IPS-20b (cell line): ENCODE measurements at regions not wholly inside any gene's neighbourhood (a gene's known extent, or its start where the extent isn't known, plus 50 kb on each side); places are given as distances from the start of the nearest gene placed in this dataset.

ENCODE experiments used
- H3K27ac ChIP-seq: one replicate; pipeline ENCODE4 v1.5.1; 2013; ENCODE audit warnings: low read length
- H3K27me3 ChIP-seq: 2 replicates; pipeline ENCODE4 v1.6.1; 2013; ENCODE audit warnings: mild to moderate bottlenecking, low read length, inconsistent platforms; ENCODE audit not compliant: insufficient read depth
- H3K36me3 ChIP-seq: 2 replicates; pipeline ENCODE4 v1.6.1; 2013; ENCODE audit warnings: low read depth, mild to moderate bottlenecking, inconsistent platforms, low read length, moderate library complexity; ENCODE audit not compliant: insufficient read depth
- H3K4me1 ChIP-seq: 2 replicates; pipeline ENCODE4 v1.6.1; 2013; ENCODE audit warnings: mild to moderate bottlenecking, control low read depth, inconsistent platforms, low read length, moderate library complexity; ENCODE audit not compliant: insufficient read depth
- H3K4me3 ChIP-seq: 2 replicates; pipeline ENCODE4 v1.5.1; 2013; ENCODE audit warnings: mild to moderate bottlenecking, low read length, inconsistent platforms
- H3K9ac ChIP-seq: 2 replicates; pipeline ENCODE4 v1.6.1; 2013; ENCODE audit warnings: low read depth, mild to moderate bottlenecking, inconsistent platforms, low read length, moderate library complexity
- H3K9me3 ChIP-seq: 2 replicates; pipeline ENCODE4 v1.6.1; 2013; ENCODE audit warnings: mild to moderate bottlenecking, low read depth, low read length, inconsistent platforms; ENCODE audit not compliant: insufficient read depth

- Histone ChIP-seq H3K9ac (no peak overlapping the region), H3K9me3 (no peaks in the 10 kb centered on the region), H3K36me3 (no peaks in the 10 kb centered on the region), H3K27ac (no peak overlapping the region), H3K4me3 (no peak overlapping the region), H3K27me3 (peaks cover 16% of the 10 kb centered on the region), H3K4me1 (no peaks in the 10 kb centered on the region; the same call in 1 of the 2 replicates)
These were observed 219.7 kb downstream of the IRF8 start for GRCh38 chr16:86118467-86119307.

- Histone ChIP-seq H3K27ac (no peak overlapping the region), H3K9me3 (no peaks in the 10 kb centered on the region), H3K27me3 (peaks cover 16% of the 10 kb centered on the region), H3K4me1 (no peaks in the 10 kb centered on the region), H3K4me3 (no peak overlapping the region), H3K9ac (no peak overlapping the region), H3K36me3 (no peaks in the 10 kb centered on the region)
These were observed 221.5 kb downstream of the IRF8 start for GRCh38 chr16:86120201-86121192.

DNA sequence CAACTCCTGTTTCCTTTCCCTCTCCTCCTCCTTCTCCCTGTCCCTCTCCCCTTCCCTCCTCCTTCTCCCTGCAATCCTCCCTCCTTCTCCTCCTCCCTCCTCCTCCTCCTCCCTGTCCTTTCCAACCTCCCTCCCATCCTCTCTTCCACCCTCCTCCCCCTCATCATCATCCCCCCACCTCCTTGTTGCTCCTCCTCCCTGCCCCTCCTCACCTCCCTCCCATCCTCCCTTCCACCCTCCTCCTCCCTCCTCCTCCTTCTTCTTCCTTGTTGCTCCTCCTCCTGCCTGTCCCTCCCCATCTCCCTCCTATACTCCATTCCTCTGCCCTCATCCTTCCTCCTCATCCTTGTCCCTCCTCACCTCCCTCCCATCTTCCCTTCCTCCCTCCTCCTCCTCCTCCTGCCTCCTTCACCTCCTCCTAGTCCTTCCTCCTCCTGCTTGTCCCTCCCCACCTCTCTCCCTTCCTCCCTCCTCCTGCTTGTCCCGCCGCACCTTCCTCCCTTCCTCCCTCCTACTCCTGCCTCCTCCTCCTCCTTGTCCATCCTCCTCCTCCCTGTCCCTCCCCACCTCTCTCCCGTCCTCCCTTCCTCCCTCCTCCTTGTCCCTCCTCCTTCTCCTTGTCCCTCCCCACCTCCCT lies 222.5 kb downstream of the IRF8 start:
- H3K27ac ChIP-seq, result no peak overlapping the region
- H3K36me3 ChIP-seq, result no peaks in the 10 kb centered on the region
- peaks cover 16% of the 10 kb centered on the region for H3K27me3 ChIP-seq
- no peaks in the 10 kb centered on the region for H3K9me3 ChIP-seq
- no peaks in the 10 kb centered on the region for H3K4me1 ChIP-seq
- no peak overlapping the region for H3K4me3 ChIP-seq
- H3K9ac ChIP-seq, result no peak overlapping the region

GRCh38 chr16:86122681-86123342 lies 223.8 kb downstream of the IRF8 start:
- no peak overlapping the region for H3K4me3 ChIP-seq
- no peaks in the 10 kb centered on the region for H3K36me3 ChIP-seq
- H3K9ac ChIP-seq, result no peak overlapping the region
- peaks cover 16% of the 10 kb centered on the region for H3K27me3 ChIP-seq
- H3K4me1 ChIP-seq, result no peaks in the 10 kb centered on the region
- no peaks in the 10 kb centered on the region for H3K9me3 ChIP-seq
- no peak overlapping the region for H3K27ac ChIP-seq

GRCh38 chr16:86124321-86124720 lies 225.4 kb downstream of the IRF8 start:
- H3K27ac ChIP-seq, result no peak overlapping the region
- H3K4me1 ChIP-seq, result no peaks in the 10 kb centered on the region
- H3K9ac ChIP-seq, result no peak overlapping the region
- peaks cover 16% of the 10 kb centered on the region for H3K27me3 ChIP-seq
- no peaks in the 10 kb centered on the region for H3K36me3 ChIP-seq
- H3K4me3 ChIP-seq, result no peak overlapping the region
- no peaks in the 10 kb centered on the region for H3K9me3 ChIP-seq

DNA sequence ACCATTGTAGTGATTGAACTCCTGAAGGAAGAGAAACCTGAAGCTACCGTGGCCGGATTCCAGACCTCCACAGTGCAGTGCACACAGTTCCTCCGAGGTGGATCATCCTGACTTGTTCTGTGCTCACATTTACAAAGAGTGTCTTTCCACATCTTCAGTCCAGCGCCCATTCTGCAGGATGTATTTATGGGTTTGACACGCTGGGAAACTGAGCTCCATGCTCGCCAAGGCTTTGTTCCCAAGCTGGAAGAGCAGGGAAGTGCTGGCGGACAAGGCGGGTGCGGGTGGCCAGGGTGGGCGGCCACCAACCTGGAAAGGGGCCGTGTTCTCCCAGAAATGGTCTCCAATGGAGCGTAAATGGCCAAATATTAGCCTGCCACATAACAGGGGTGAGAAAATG lies 227.9 kb downstream of the IRF8 start:
- Histone ChIP-seq H3K9ac (no peak overlapping the region), H3K4me3 (no peak overlapping the region), H3K4me1 (no peaks in the 10 kb centered on the region), H3K27ac (no peak overlapping the region), H3K9me3 (no peaks in the 10 kb centered on the region), H3K36me3 (no peaks in the 10 kb centered on the region), H3K27me3 (peaks cover 6% of the 10 kb centered on the region)

DNA sequence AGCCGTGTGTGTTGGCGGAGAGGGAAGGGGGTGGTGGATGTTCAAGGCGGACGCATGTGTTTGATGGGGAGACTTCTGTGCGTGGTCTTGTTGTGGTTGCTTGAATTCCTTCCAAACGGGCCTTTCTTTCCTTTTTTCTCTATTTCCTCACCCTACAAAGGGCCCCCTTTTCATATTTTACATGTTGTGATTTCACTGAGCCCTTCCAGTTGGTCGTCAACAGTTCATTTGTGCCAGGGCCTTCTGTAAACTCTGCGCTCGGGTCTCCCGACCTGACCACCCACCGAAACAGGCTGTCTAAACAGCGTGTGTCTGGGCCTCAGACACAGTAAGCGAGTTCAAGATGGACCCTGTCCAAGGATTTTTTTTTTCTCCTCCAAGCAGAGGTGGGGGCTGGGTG lies 228.4 kb downstream of the IRF8 start:
- H3K27me3 ChIP-seq, result peaks cover 1% of the 10 kb centered on the region
- no peak overlapping the region for H3K4me3 ChIP-seq
- H3K36me3 ChIP-seq, result no peaks in the 10 kb centered on the region
- H3K9me3 ChIP-seq, result no peaks in the 10 kb centered on the region
- H3K27ac ChIP-seq, result no peak overlapping the region
- H3K9ac ChIP-seq, result no peak overlapping the region
- H3K4me1 ChIP-seq, result no peaks in the 10 kb centered on the region

DNA sequence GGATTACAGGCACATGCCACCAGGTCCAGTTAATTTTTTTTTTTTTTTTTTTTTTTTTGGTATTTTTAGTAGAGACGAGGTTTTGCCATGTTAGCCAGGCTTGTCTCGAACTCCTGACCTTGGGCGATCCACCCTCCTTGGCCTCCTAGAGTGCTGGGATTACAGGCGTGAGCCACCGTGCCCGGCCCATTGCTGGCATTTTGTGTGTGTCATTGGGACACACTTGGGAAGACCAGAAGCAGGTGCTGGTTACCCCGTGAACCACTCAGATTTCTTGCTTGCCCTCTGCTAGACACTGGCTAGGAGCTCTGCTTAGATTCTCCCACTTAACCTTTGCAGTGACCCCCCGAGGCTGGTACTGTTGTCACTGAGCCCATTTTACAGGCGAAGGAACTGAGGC lies 229.3 kb downstream of the IRF8 start:
- H3K4me1 ChIP-seq, result no peaks in the 10 kb centered on the region
- no peak overlapping the region for H3K4me3 ChIP-seq
- H3K27me3 ChIP-seq, result no peaks in the 10 kb centered on the region
- H3K36me3 ChIP-seq, result no peaks in the 10 kb centered on the region
- H3K9me3 ChIP-seq, result no peaks in the 10 kb centered on the region
- no peak overlapping the region for H3K27ac ChIP-seq
- no peak overlapping the region for H3K9ac ChIP-seq

GRCh38 chr16:86129541-86129940 lies 230.6 kb downstream of the IRF8 start:
- H3K9me3 ChIP-seq, result no peaks in the 10 kb centered on the region
- no peak overlapping the region for H3K9ac ChIP-seq
- H3K4me1 ChIP-seq, result no peaks in the 10 kb centered on the region
- no peak overlapping the region for H3K4me3 ChIP-seq
- H3K27me3 ChIP-seq, result no peaks in the 10 kb centered on the region
- no peak overlapping the region for H3K27ac ChIP-seq
- H3K36me3 ChIP-seq, result no peaks in the 10 kb centered on the region

DNA sequence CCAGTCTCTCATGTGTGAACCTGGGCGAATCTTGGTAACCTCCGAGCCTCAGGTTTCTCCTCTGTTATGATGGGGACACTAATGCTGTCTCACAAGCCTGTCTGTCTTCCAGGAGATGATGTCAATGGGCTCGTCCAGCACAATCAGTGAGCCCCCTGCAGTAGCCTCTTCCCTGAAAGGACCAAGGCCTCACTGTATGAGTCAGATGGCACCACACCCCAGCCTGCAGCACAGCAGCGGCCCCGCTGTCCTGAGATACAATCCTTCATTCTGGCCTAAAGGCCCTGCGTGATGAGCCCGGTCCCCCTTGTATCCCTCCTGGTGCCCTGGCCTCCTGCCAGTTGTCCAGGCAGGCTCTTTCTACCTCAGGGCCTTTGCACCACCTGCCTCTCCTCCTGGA lies 234.4 kb downstream of the IRF8 start:
- no peak overlapping the region for H3K4me3 ChIP-seq
- H3K36me3 ChIP-seq, result no peaks in the 10 kb centered on the region
- peaks cover 4% of the 10 kb centered on the region; the same call in 1 of the 2 replicates for H3K27me3 ChIP-seq
- no peaks in the 10 kb centered on the region; the same call in 1 of the 2 replicates for H3K9me3 ChIP-seq
- no peak overlapping the region for H3K9ac ChIP-seq
- no peak overlapping the region for H3K27ac ChIP-seq
- H3K4me1 ChIP-seq, result no peaks in the 10 kb centered on the region

DNA sequence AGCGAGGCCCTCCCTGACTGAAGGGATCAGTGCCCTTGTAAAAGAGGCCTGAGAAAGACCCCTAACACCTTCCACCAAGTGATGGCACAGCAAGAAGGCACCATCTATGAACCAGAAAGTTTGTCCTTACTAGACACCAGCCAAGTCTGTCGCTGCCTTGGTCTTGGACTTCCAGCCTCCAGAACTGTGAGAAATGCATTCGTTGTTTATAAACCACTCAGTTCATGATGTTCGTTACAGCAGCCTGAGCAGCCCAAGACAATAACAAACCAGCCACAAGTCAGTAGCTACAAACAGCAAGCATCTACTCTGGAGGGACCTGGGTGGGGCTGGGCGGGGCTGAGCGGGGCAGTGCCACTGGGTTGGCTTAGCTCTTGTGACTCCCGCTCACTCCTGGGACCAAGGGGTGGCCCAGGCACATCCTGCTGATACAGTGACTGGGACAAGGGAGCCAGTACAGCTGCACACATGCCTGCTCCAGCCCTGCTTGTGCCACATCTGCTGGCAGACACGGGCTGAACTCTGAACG lies 234.9 kb downstream of the IRF8 start:
- Histone ChIP-seq H3K4me3 (no peak overlapping the region), H3K27me3 (peaks cover 4% of the 10 kb centered on the region; the same call in 1 of the 2 replicates), H3K4me1 (no peaks in the 10 kb centered on the region), H3K9ac (no peak overlapping the region), H3K9me3 (no peaks in the 10 kb centered on the region; the same call in 1 of the 2 replicates), H3K36me3 (no peaks in the 10 kb centered on the region), H3K27ac (no peak overlapping the region)
